Kidney (tissue), 13 donors: ENCODE measurements at regions not wholly inside any gene's neighbourhood (a gene's known extent, or its start where the extent isn't known, plus 50 kb on each side); places are given as distances from the start of the nearest gene placed in this dataset.
"Not testable (repeated sequence)": the region's sequence is repeated elsewhere in the genome, so short reads cannot be mapped to it uniquely, and the experiment has no call there.

Experiments used
- DNase-seq, 5 donors: peaks; one replicate each; pipeline ENCODE4 v3.0.0-alpha.2; 2013 to 2020
- FAIRE-seq: peaks from 2 replicates; lab custom pipeline; 2012; peaks lifted over from hg19 to GRCh38; lab: Jason Lieb, UNC
- H3K27ac ChIP-seq, 2 donors: one replicate each; pipeline ENCODE4 v1.7.0; 2013; ENCODE audit warnings: low read depth in 2 of 2, low read length in 2 of 2, inconsistent platforms in 1 of 2
- H3K27me3 ChIP-seq: one replicate; pipeline ENCODE4 v1.7.1; 2013; ENCODE audit warnings: low read length, inconsistent platforms; ENCODE audit not compliant: control insufficient read depth, insufficient read depth
- H3K36me3 ChIP-seq, 3 donors: one replicate each; pipeline versions ENCODE4 v1.7.0 to v1.7.1; 2013; ENCODE audit warnings: low read length in 3 of 3, control low read depth in 1 of 3, inconsistent platforms in 1 of 3; ENCODE audit not compliant: insufficient read depth in 3 of 3, control insufficient read depth in 2 of 3
- H3K4me1 ChIP-seq, 3 donors: one replicate each; pipeline versions ENCODE4 v1.7.0 to v1.7.1; 2013; ENCODE audit warnings: low read length in 3 of 3, inconsistent platforms in 1 of 3, low read depth in 1 of 3; ENCODE audit not compliant: control insufficient read depth in 2 of 3, insufficient read depth in 2 of 3
- H3K4me3 ChIP-seq, 3 donors: one replicate each; pipeline versions ENCODE4 v1.7.0 to v1.8.1; 2013; ENCODE audit warnings: low read length in 3 of 3, control low read depth in 1 of 3, inconsistent platforms in 1 of 3
- H3K9ac ChIP-seq, 3 donors: one replicate each; pipeline versions ENCODE4 v1.7.0 to v1.7.1; 2013; ENCODE audit warnings: low read length in 3 of 3, control low read depth in 1 of 3, inconsistent platforms in 1 of 3
- H3K9me3 ChIP-seq, 3 donors: one replicate each; pipeline versions ENCODE4 v1.7.0 to v1.7.1; 2013; ENCODE audit warnings: low read length in 3 of 3, control low read depth in 1 of 3, inconsistent platforms in 1 of 3; ENCODE audit not compliant: control insufficient read depth in 2 of 3, insufficient read depth in 1 of 3
- CTCF ChIP-seq: IDR thresholded peaks from 3 replicates; pipeline ENCODE4 v1.5.1; 2012; ENCODE audit warnings: mild to moderate bottlenecking, moderate library complexity, borderline replicate concordance; ENCODE audit not compliant: insufficient read depth; ENCODE audit errors: extremely low read depth
- intact Hi-C: fragments of 100-400 bp; cut with DNase I; formaldehyde crosslinking; loops from one replicate; pipeline ENCODE4 v1.11.1; 2022
- donor health status: control.
- donor health status: control.
- donor health status: control.
- donor health status: control.
- donor health status: control.
- donor health status: DM: yes; HTN: yes; CAD: no.
- donor health status: Normal renal cell carcinoma (clear cell type).

GRCh38 chr5:56375011-56375410, 141.9 kb upstream of the ANKRD55 start:
- Histone ChIP-seq H3K9me3 (peaks cover 0 to 5% (median 0%) of the 10 kb centered on the region in 3 donors), H3K27me3 (no peaks in the 10 kb centered on the region), H3K9ac (no peak overlapping the region), H3K27ac (no peak overlapping the region), H3K36me3 (no peaks in the 10 kb centered on the region), H3K4me1 (no peaks in the 10 kb centered on the region), H3K4me3 (no peak overlapping the region)
- FAIRE-seq (no peak), DNase-seq (no peak)
- TF ChIP-seq CTCF = no peak
- intact Hi-C loops = no loop called here

- H3K27me3 ChIP-seq, H3K36me3 ChIP-seq, H3K9ac ChIP-seq, H3K27ac ChIP-seq, H3K4me1 ChIP-seq, FAIRE-seq, H3K9me3 ChIP-seq, H3K4me3 ChIP-seq, intact Hi-C loops, DNase-seq: not testable (repeated sequence)
Observed at GRCh38 chr5:56372491-56372890, 139.4 kb upstream of the ANKRD55 start.

- TF ChIP-seq CTCF = no peak
- Histone ChIP-seq H3K9me3 (no peaks in the 10 kb centered on the region), H3K4me3 (no peak overlapping the region), H3K9ac (no peak overlapping the region), H3K27ac (no peak overlapping the region), H3K27me3 (no peaks in the 10 kb centered on the region), H3K36me3 (no peaks in the 10 kb centered on the region), H3K4me1 (no peaks in the 10 kb centered on the region)
- DNase-seq (no peak), FAIRE-seq (no peak)
- intact Hi-C loops = no loop called here
Observed at GRCh38 chr5:56369361-56369811, 136.3 kb upstream of the ANKRD55 start.

GRCh38 chr5:56367748-56368147, 134.6 kb upstream of the ANKRD55 start:
- Histone ChIP-seq H3K36me3 (no peaks in the 10 kb centered on the region), H3K4me3 (no peak overlapping the region), H3K9ac (no peak overlapping the region), H3K9me3 (no peaks in the 10 kb centered on the region), H3K27ac (no peak overlapping the region), H3K4me1 (no peaks in the 10 kb centered on the region), H3K27me3 (no peaks in the 10 kb centered on the region)
- no peak for DNase-seq
- no peak for FAIRE-seq
- no peak for TF ChIP-seq CTCF
- intact Hi-C loops = no loop called here
